GM19043 (cell line): ENCODE measurements at regions not wholly inside any gene's neighbourhood (a gene's known extent, or its start where the extent isn't known, plus 50 kb on each side); places are given as distances from the start of the nearest gene placed in this dataset.
"Not testable (repeated sequence)": the region's sequence is repeated elsewhere in the genome, so short reads cannot be mapped to it uniquely, and the experiment has no call there.

Experiments
- ATAC-seq: cut with Tn5 transposase; IDR thresholded peaks from one replicate; pipeline ENCODE4 v1.9.1; 2021; ENCODE audit warnings: low read depth; ENCODE audit not compliant: unreplicated experiment

GRCh38 chr3:81198216-81198615 is 563.2 kb downstream of the GBE1 start:
- no peak for ATAC-seq

DNA sequence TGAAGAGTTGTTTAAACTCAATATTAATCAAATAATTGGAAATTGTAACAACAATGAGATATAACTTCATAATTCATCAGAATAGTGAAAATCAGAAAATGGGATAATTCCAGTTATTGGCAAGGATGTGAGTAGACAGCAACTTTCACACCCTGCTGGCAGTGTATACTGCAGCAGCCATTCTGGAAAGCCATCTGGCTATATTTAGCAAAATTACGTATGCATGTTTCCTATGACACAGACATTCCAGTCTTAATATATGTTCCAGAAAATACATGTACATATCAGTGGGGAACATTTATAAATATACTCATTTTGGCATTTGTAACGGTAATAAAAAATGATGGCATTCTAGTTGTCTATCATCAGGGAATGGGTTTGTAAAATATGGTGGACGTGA is 564.1 kb downstream of the GBE1 start:
- ATAC-seq, result no peak

DNA sequence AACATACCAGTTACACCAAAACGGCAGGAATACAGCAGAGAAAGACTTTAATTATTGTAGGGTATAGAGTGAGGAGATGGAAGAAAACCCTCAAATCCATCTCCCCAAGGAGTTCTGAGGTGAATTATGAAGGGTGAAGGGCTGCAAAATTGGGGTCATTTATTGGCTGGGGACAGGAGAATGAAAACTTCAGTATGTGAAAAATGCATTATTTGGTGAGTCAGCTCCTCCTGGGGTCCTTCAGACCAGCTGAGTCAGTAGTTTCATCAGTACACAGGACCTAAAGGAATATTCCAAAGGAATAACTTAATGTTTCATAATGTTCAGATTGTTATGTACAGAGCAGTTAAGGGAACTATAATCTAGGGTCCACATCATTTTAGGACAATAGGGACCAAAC is 566.0 kb downstream of the GBE1 start:
- ATAC-seq, result no peak

- no peak for ATAC-seq
Observed at GRCh38 chr3:81186412-81186811, 575.0 kb downstream of the GBE1 start.

- not testable (repeated sequence) for ATAC-seq
Observed at GRCh38 chr3:81182086-81182875, 579.2 kb downstream of the GBE1 start.

- ATAC-seq, result no peak
Observed at GRCh38 chr3:81173514-81173913, 587.9 kb downstream of the GBE1 start.

- ATAC-seq, result no peak
Observed at GRCh38 chr3:81170298-81170697, 591.1 kb downstream of the GBE1 start.

DNA sequence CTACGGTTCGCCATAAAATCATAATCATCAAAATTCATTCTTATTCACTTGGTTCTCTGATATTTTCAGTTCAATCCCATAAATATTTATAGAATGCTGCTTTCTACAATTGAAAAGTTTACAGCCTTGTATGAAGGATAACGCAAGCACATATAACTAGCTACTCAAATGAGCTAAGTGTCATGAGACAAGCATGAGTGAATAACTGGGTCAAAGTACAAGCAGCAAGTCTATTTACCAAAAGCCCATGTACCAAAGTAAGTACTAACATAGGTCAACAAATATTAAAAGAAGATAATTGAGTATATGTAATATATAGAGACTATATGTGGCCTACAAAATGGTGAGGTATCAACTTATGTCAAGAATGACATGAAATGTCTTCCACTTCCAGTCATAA is 596.6 kb downstream of the GBE1 start:
- no peak for ATAC-seq

GRCh38 chr3:81161851-81162250 is 599.6 kb downstream of the GBE1 start:
- ATAC-seq, result no peak

DNA sequence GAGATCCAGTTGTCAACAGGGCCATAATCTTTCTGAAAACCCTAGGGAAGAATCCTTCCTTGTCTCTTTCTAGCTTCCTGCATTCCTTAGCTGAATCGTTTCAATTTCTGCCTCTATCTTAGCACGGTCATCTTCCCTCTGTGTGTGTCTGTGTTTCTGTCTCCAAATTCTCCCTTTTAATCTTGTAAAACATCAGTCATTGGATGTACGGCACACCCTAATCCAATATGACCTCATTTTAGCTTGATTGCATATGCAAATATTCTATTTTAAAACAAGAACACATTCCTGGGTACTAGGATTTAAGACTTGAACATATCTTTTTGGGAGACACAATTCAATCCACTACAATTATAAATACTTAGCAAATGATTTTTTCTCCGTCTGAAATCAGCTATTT is 600.3 kb downstream of the GBE1 start:
- no peak for ATAC-seq

DNA sequence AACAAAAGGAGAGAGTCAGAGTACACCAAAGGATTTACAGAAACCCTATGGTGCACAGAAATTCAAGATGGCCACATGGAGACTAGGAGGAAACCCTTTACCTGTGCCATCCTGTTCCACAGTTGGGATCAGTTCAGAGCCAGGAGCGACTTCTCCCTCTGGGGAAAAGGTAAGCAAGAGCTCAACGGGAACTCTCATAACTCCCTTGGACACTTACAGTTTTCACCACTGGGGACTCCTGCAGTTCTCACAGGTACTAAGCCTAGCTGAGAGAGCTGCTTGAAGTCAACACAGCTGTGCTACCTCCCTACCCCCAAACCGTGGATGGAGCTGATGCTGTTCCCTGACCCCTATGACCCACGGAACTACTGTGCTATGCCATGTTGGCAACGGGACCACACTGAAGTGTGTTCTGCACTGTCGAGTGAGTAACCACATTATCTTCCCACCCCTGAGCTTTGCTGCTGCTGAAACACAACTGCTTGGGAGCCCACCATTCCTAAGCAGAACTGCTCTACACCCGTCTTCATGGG is 606.8 kb downstream of the GBE1 start:
- no peak for ATAC-seq

DNA sequence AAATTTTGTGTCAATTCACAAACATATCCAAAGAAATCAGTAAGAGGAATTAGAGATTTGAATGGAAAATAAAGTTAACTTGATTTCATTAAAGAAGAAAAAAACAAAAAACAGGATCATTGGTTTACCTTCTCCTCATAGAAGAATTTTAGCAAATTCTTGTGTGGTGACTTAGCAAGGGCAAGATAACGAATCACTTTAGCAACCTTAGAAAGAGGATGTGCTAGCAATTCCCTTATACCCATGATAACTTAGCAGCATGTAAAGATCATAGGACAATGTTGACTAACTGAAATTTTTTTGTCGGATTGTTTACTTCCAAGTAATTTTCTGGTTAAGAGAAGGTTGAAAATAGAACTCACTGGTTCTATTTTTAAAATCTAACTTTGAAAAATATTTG is 609.3 kb downstream of the GBE1 start:
- no peak for ATAC-seq

DNA sequence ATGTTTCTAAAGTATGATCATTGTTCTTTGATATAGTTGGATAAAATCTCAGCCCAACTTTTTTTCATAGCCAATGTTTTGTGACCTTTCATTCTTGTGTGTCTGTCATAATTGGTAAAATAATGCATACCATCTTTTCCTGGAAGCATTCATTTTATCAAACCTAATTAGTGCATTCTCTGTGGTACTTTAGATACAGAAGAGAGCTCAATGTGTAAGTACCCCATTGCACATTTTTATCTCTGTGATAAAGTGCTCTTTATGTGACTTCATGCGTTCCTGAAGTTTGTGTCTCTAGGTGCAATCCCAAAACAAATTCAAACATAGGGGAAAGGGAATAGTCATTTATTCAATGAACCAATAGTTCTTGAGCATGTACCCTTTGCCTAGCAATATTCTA is 628.5 kb downstream of the GBE1 start:
- no peak for ATAC-seq

GRCh38 chr3:81105789-81106488 is 655.5 kb downstream of the GBE1 start:
- ATAC-seq, result no peak

- ATAC-seq, result no peak
Observed at GRCh38 chr3:81105206-81105605, 656.2 kb downstream of the GBE1 start.

DNA sequence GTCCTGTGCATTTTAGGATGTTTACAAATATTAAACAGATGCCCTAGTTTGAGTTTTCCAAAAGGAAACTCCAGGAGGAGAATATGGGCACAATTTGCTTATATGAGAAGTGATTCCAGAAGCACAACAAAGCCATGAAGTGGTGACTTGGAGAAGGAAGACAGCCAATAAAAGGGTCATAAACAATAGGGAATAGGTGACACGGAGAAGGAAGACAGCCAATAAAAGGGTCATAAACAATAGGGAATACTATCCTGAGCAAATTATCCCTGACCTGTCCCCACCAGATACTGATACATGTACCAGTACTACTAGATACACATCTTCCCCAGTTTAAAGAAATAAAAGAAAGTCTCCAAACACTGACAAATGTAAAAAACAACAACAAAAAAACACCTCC is 663.6 kb downstream of the GBE1 start:
- ATAC-seq, result no peak

GRCh38 chr3:81095956-81096355 is 665.5 kb downstream of the GBE1 start:
- no peak for ATAC-seq

DNA sequence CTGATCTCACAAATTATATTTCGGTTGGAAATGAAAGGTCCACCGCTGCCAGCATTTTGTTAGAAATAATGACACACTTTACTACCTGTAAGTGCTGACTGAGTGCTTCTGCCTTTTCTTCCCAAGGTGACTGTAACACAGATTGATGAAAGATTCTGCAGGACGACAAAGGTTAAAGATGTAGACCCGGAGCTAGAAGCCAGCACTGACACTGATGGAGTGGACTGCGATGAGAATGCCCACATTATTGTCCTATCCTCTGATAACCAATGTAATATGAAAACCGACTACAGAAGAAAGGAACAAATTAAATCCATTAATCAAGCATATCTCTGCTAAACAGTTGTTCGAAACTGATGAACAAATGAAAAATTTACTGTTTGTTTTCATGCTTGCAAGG is 666.5 kb downstream of the GBE1 start:
- ATAC-seq, result no peak

DNA sequence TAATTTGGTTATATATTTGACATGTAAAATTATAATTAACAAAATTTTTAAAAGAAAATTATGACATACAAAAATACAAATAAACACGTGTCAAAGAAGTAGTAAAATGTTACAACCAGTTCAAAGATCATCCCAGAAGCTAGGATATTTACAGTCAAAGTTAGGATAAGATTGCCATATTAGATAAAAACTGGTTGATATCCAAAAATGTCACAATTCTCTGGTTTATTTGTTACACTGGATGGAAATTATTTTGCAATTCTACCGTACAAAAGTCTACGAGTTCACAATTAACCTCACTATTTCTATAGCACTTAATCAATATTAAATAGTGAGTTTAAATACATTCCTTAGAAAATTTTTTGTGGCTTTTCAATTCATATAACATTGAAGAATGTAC is 673.8 kb downstream of the GBE1 start:
- ATAC-seq, result no peak

GRCh38 chr3:81086348-81086747 is 675.1 kb downstream of the GBE1 start:
- ATAC-seq, result no peak

- ATAC-seq, result no peak
Observed at GRCh38 chr3:81080608-81081007, 680.8 kb downstream of the GBE1 start.

DNA sequence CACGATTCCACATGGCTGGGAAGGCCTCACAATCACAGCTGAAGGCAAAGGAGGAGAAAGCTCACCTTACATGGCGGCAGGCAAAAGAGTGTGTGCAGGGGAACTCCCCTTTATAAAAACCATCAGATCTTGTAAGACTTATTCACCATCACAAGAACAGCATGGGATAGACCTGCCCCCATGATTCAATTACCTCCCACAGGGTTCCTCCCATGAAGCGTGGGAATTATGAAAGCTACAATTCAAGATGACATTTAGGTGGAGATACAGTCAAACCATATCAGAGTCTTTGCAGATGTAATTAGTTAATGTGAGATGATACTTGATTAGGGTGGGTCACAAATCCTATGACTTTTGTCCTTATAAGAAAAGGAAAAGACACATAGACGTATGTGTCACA is 688.9 kb downstream of the GBE1 start:
- no peak for ATAC-seq
